HepG2 (cell line): ENCODE measurements at regions not wholly inside any gene's neighbourhood (a gene's known extent, or its start where the extent isn't known, plus 50 kb on each side); places are given as distances from the start of the nearest gene placed in this dataset.

Source experiments
- CTCF ChIP-seq: sonication (generic); formaldehyde crosslinking; IDR thresholded peaks from 2 replicates; pipeline ENCODE4 v1.5.0; 2020; ENCODE audit warnings: mild to moderate bottlenecking, missing genetic modification reagents, moderate library complexity
- ELK4 ChIP-seq: sonication (generic); formaldehyde crosslinking; IDR thresholded peaks from 2 replicates; pipeline ENCODE4 v1.9.0; 2021; ENCODE audit warnings: missing genetic modification reagents, borderline replicate concordance
- ZKSCAN8 ChIP-seq: IDR thresholded peaks from 2 replicates; pipeline ENCODE4 v1.6.1; 2016; ENCODE audit warnings: borderline replicate concordance, missing genetic modification reagents, missing compliant biosample characterization
- ZNF670 ChIP-seq: sonication (generic); formaldehyde crosslinking; IDR thresholded peaks from 2 replicates; pipeline ENCODE4 v1.8.0; 2022; ENCODE audit warnings: mild to moderate bottlenecking, missing genetic modification reagents, borderline replicate concordance
- TF ChIP-seq, protein P1 (sequence below): sonication (generic); formaldehyde crosslinking; IDR thresholded peaks from 2 replicates; pipeline ENCODE4 v1.4.0; 2020; ENCODE audit warnings: missing genetic modification reagents

DNA sequence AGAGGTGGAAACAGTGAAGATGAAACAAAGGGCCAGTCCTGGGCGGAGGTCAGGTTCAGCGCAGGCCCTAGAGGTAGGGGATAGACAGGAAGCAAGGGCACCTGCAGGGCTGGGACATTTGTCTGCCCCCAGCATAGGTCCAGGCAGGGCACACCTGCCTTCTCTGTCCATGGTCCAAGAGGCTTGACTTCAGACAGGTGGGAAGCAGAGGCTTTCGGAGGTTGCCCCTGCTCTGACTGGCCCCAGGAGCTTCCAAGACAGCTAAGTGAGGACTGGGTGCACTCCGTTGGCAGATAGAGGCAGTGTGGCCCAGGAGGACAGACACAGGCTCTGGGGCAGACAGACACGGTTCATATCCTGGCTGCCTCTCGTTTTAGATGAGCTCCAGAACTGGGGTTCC lies 71.6 kb upstream of the GRB10 start:
- no peak for TF ChIP-seq CTCF (CRISPR knock-in tag)
- TF ChIP-seq ELK4 (CRISPR knock-in tag): no peak
- TF ChIP-seq, protein P1, sequence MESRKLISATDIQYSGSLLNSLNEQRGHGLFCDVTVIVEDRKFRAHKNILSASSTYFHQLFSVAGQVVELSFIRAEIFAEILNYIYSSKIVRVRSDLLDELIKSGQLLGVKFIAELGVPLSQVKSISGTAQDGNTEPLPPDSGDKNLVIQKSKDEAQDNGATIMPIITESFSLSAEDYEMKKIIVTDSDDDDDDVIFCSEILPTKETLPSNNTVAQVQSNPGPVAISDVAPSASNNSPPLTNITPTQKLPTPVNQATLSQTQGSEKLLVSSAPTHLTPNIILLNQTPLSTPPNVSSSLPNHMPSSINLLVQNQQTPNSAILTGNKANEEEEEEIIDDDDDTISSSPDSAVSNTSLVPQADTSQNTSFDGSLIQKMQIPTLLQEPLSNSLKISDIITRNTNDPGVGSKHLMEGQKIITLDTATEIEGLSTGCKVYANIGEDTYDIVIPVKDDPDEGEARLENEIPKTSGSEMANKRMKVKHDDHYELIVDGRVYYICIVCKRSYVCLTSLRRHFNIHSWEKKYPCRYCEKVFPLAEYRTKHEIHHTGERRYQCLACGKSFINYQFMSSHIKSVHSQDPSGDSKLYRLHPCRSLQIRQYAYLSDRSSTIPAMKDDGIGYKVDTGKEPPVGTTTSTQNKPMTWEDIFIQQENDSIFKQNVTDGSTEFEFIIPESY (CRISPR knock-in tag): no peak
- no peak for TF ChIP-seq ZKSCAN8
- no peak for TF ChIP-seq ZNF670
